GM03348 (cell line): ENCODE measurements at regions not wholly inside any gene's neighbourhood (a gene's known extent, or its start where the extent isn't known, plus 50 kb on each side); places are given as distances from the start of the nearest gene placed in this dataset.
A peak's percentile ranks its signal among the peaks of the same experiment; 100 is the strongest.
"Not testable (repeated sequence)": the region's sequence is repeated elsewhere in the genome, so short reads cannot be mapped to it uniquely, and the experiment has no call there.

Source experiments
- DNase-seq: peaks from one replicate; pipeline ENCODE4 v3.0.0; 2012; ENCODE audit warnings: low spot score

- no peak for DNase-seq
These were observed 443.1 kb upstream of the FMR1 start for GRCh38 chrX:147468600-147468999.

GRCh38 chrX:147476008-147476407, 435.7 kb upstream of the FMR1 start:
- peak; percentile 8 for DNase-seq

DNA sequence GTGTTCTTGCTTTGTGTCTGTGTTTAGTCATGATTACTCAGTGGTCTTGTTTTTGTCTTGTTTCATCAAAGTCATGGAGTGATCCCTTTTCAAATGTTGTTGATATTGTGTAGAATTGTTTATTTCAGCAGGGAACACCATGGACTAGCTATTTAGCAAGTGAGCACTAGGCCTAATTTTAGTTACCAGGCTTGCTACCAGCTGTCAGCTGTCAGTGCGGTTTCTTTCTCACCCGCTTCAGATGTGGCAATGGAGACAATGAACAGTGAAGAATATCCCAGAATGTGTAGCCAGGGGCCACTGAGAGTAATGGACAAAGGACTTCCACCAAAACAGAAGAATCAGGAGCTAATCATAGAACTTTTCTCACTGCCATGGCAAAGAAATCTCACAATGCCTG, 432.8 kb upstream of the FMR1 start:
- no peak for DNase-seq

- no peak for DNase-seq
These were observed 426.5 kb upstream of the FMR1 start for GRCh38 chrX:147485207-147485606.

DNA sequence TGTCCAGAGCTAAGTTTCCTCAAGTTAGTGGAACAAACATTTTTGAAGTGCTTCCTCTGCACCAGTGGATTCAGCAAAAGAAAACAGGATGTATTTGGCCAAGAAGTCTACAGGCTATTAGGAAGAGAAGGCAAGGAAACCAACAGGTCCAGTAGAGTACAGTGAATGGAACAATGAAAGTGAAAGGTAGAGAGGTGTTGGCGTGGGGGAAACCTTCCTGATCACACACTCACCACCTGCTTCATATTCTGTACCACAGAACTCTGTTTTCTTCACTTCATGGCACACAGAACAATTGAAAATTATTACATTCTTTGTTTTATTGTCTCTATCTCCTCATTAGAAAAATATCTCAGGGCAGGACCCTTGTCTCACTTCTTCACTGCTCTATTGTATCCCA, 417.4 kb upstream of the FMR1 start:
- DNase-seq = no peak

DNA sequence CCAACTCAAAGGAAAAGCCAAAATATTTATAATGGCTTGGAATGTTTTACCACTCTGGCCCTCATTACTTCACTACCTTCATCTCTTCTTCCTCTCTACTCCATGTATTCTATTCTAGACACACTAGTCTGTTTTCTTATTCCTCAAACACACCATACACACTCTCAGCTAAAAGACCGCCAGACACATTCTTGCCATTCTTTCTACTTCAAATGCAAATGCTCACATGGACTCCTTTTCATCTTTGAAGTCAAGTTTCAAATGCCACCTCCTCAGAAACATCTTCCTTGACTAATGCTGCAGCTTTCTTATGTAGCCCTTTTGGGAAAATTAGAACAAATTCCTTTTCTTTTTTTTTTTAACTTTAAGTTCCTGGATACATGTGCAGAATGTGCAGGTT, 412.9 kb upstream of the FMR1 start:
- DNase-seq = no peak

- no peak for DNase-seq
These were observed 388.7 kb upstream of the FMR1 start for GRCh38 chrX:147522981-147523380.

DNA sequence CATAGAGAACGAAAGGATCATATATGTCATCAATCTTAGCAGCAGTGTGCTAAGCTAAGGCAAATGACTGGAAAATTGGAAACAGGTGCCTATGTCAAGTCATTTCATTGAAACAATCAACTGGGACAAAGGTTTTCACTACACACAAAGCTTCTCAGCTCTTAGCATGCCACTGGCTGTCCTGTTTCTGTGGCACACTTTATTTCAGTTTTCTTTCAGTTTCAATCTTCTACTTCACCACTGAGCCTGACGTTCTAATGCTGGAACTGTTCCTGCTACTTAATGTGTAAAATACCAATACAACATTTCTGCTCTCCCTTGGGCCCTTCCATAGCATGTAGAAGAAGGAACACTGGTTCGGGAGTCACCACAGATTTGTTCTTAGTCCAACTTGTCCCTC, 378.3 kb upstream of the FMR1 start:
- DNase-seq = no peak

DNA sequence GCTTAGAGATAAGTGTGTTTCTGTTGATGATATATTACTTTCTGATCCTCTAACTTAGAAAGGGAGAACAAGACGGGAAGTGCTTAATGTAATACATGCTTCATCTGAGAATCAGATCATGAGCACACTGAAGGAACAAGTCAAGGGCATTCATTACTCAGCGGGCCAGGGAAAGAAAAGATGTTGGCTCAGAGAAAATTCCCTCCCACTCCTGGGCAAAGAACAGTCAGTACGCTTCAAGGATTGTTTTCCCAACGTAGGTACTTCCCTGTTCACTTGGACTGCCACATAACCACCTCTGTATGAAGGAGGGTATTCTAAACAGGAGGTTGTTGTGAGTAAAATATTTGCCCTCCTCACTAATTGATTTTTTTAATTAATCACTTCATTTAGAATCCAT, 374.5 kb upstream of the FMR1 start:
- no peak for DNase-seq

GRCh38 chrX:147548023-147548422, 363.7 kb upstream of the FMR1 start:
- DNase-seq = not testable (repeated sequence)

DNA sequence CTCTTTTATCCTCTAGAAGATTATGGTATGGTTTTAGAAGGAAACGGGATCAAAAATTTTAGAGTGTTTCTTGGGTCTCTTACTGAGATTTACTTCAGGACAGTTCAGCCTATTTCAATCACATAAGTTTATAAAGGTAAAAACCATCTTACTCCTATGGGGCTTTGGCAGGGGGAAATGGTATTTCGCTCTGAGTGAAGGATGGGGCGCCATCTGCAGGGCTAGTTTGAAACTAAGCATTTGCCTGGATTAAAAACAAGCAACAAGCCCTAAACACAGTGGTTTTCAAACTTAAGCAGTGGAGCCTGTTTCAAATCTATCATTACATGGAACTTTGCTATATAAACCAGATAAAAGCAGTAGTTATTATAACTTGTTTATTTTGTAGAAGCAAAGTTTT, 361.5 kb upstream of the FMR1 start:
- no peak for DNase-seq

GRCh38 chrX:147559191-147559590, 352.5 kb upstream of the FMR1 start:
- no peak for DNase-seq

DNA sequence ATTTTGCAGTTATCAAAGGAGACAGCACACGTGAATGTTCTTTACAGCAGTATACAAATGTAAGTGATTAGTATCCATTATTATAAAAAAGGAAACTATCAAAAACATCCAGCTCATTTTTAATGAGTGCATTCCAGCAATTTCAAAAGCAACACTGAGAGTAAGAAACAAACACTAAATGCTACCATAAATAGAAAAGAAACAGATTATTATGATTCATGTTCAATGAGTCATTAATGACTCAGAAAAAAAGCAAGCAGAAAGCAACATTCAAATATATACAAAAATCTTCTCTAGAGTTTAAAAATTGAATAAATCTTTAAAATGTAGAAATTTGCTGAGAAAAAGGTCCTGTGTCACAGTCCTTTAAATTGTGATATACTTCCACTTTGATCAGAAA, 346.5 kb upstream of the FMR1 start:
- DNase-seq = no peak

- DNase-seq = no peak
These were observed 341.2 kb upstream of the FMR1 start for GRCh38 chrX:147570483-147570882.

DNA sequence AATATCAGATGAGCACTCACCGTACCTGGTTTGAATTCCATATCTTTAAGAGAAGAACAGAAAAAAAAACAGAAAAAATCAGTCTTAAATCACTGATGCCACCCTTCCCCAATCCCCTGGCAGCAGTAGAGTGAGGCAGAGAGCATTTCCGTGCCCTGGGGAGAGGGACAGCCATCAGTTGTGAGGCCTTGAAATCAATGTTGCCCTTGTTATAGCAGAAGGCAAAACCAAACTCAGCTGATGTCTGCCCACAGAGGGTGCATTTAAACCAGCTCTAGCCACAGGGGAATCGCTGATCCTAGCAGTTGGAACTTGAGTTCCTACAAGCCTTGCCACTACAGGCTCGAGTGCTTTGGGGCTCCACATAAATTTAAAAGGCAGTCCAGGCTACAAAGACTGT, 338.5 kb upstream of the FMR1 start:
- DNase-seq = no peak

DNA sequence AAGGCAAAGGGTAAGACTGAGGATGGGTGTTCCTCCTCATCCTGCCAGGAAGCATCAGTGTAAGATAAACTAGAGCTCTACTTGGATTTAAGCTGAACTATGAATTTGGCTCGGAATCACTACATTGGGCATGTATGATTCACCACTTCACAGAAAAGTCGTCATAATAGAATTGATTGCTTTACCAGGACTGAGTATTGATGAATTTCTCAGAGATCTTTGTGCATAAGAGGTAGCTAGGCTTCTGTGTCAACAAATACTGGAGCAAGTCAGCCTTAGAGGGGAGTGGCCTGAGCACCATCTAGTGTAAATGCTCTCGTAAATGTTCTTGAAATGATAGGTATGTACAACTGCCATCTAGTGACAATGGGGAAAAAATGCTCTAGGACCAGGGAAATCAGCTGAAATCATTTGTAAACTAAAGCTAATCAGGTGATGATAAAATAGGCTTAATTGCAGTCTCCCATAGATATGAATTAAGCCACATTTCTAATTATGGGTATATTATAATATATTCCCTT, 309.5 kb upstream of the FMR1 start:
- no peak for DNase-seq

GRCh38 chrX:147626605-147627004, 285.1 kb upstream of the FMR1 start:
- no peak for DNase-seq

DNA sequence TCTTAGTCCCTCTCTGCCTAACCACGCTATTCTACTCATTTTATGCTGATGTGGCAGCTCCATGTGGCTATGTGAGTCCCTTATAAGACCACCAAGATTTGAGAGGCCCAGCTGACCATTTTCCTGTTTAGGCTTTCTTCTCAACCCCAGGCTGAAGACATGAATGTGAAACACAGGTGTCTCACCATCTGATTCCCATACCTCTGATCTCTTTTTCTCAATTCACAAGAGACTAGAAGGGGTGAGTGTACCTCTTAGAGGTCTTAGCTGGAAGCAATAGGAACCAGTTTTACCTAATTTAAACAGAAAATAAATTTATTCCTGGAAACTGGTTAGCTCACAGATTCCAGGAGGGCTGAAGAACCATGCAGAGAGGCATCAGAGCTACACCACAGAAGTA, 276.5 kb upstream of the FMR1 start:
- no peak for DNase-seq

DNA sequence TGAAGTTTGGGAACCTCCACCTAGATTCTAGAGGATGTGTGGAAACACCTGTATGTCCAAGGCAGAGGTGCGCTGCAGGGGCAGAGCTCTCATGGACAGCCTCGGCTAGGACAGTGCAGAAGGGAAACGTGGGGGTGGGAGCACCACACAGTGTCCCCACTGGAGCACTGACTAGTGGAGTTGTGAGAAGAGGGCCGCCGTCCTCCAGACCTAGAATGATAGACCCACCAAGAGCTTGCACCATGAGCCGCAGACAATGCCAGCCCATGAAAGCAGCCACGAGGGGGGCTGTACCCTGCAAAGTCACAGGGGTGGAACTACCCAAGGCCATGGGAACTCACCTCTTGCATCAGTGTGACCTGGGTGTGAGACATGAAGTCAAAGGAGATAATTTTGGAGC, 274.5 kb upstream of the FMR1 start:
- DNase-seq = no peak

- no peak for DNase-seq
These were observed 264.6 kb upstream of the FMR1 start for GRCh38 chrX:147646949-147647723.

GRCh38 chrX:147675819-147676218, 235.9 kb upstream of the FMR1 start:
- DNase-seq = no peak

- DNase-seq = no peak
These were observed 232.2 kb upstream of the FMR1 start for GRCh38 chrX:147679356-147680005.

GRCh38 chrX:147680251-147680650, 231.5 kb upstream of the FMR1 start:
- no peak for DNase-seq

DNA sequence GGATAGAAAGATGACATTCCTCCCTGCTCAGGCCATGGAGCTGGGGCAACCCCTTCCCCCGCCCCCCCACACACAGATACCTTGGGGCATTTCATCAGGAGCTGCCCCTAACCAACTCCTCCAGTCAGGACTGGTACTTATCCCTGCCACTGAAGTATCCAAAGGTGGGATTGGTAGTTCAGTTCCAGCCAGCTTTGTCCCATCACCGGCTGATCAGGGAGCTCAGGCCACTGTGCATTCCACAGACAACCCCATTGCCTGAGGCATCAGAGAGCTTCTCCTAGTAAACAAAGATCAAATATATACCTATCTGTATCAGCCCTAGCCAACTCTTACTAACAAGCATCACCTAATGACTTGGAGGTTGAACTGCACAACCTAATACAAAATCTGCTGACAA, 218.2 kb upstream of the FMR1 start:
- no peak for DNase-seq
